ENCODE measurements at regions not wholly inside any gene's neighbourhood (a gene's known extent, or its start where the extent isn't known, plus 50 kb on each side); places are given as distances from the start of the nearest gene placed in this dataset.
"Not testable (repeated sequence)": the region's sequence is repeated elsewhere in the genome, so short reads cannot be mapped to it uniquely, and the experiment has no call there.

DNA sequence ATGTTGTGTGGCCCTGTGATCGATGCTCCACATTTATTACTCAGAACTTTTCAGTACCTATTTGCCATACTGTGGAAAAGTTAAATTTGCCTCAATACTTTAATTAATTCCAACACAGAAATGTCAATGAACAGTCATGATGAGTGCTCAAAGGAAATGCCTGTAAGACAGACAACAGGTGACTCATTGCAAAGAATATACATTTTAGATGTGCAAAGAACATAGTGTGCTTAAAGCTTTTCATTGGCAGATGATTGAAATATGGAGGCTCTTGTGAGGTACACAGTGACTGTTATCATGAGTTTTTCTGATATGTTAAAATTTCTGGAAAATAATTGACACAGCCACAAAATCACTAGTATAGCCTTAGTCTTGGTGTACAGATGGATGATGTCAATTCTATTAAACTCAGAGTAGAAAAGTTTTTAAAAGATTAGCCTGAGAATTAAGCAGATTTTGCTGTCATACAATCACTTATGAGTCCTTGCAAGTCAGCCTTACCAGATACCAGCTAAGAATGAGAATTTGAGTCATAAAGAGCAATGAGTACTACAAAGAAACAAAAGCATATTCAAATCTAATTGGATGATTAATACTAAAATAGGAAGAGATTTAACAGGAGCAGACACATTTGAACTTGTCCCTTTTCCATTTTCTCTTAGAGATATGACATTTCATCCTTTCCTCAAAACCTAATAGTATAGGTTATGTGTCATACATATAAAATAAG, 544.1 kb downstream of the KCNH5 start:
- no peak for DNase-seq (ENCODE audit: low read depth in 3 of 3)

- DNase-seq (ENCODE audit: low read depth in 3 of 3): no peak
Observed at GRCh38 chr14:62505045-62505444, 540.2 kb downstream of the KCNH5 start.

DNA sequence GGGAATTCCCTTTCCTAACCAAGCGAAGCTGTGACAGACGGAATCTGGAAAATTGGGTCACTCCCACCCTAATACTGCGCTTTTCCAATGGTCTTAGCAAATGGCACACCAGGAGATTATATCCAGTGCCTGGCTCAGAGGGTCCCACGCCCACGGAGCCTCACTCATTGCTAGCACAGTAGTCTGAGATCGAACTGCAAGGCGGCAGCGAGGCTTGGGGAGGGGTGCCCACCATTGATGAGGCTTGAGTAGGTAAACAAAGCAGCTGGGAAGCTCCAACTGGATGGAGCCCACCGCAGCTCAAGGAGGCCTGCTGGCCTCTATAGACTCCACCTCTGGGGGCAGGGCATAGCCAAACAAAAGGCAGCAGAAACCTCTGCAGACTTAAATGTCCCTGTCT, 523.9 kb downstream of the KCNH5 start:
- not testable (repeated sequence) for DNase-seq (ENCODE audit: low read depth in 3 of 3)

DNA sequence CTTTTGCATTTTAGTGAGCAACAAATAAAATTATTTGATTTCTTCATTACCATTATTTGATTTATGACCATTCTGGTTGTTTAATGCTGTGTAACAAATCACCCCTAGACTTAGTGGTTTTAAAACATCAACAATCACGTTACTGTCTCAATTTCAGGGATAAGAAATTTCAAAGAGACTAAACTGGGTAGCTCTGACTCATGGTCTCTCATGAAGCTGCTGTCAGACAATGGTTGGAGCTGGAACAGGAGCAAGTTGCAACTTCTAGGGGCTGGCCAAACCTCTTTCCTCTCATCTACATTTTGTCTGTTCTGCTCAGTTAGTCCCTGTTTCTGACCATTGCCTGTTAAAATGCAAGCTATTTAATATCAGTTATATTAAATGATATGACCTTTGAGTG, 517.0 kb downstream of the KCNH5 start:
- no peak for DNase-seq (ENCODE audit: low read depth in 3 of 3)

DNA sequence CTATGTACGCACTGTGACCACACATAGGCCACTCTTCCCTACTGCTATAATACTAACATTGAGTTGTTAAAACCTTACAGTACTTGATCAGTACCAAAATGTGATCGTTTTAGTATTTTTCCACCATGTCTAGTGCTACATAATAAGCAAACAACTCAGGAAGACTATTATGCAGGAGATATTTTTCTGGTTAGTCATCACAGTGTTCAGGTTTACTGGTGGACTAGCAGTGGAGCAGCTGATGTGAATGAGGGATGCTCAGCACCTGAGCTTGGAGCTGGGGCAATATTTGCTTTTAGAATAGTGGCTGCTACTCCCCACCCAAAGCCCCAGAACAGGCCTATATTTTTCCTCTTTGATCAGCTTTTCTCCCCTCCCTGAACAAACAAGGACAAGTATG, 513.1 kb downstream of the KCNH5 start:
- DNase-seq (ENCODE audit: low read depth in 3 of 3): no peak

- no peak for DNase-seq (ENCODE audit: low read depth in 3 of 3)
Observed at GRCh38 chr14:62546862-62547474, 498.3 kb downstream of the KCNH5 start.

GRCh38 chr14:62557416-62557815, 487.8 kb downstream of the KCNH5 start:
- no peak for DNase-seq (ENCODE audit: low read depth in 3 of 3)

DNA sequence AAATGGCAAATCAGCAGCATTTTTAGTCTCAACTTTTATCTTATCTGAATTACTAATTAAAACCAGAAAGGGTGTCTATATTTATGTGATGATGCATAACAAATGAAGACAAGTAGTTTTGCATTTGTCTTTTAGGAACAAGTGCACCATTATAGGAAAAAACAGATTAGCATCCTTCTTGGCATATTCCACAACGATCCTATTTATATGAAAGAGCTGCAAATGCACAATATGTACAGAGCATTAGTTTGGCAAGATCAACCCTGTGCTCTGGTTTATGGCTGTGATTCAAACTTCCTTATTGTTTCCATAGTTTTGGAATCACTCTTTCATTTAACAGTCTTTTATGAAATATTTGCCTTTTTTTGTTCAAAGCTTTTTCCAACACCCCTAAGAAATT, 486.8 kb downstream of the KCNH5 start:
- no peak for DNase-seq (ENCODE audit: low read depth in 3 of 3)

- no peak for DNase-seq (ENCODE audit: low read depth in 3 of 3)
Observed at GRCh38 chr14:62585247-62585646, 460.0 kb downstream of the KCNH5 start.

GRCh38 chr14:62592877-62593276, 452.4 kb downstream of the KCNH5 start:
- no peak for DNase-seq (ENCODE audit: low read depth in 3 of 3)

DNA sequence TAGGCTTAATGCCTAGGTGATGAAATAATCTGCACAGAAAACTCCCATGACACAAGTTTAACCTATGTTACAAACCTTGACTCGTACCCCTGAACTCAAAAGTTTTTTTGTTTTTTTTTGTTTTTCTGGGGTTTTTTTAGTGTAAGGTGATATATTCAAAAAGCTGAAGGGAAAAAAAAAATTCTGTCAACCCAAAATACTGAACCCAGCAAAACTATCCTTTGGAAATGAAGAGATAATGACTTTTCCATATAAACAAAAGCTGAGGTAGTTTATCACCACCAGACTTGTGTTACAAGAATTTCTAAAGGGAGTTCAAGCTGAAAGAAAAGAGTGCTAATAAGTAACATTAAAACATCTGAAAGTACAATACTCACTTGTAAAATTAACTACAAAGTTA, 448.1 kb downstream of the KCNH5 start:
- DNase-seq (ENCODE audit: low read depth in 3 of 3): no peak

- no peak for DNase-seq (ENCODE audit: low read depth in 3 of 3)
Observed at GRCh38 chr14:62599616-62600385, 445.5 kb downstream of the KCNH5 start.

GRCh38 chr14:62602712-62603111, 442.5 kb downstream of the KCNH5 start:
- DNase-seq (ENCODE audit: low read depth in 3 of 3): no peak

- no peak for DNase-seq (ENCODE audit: low read depth in 3 of 3)
Observed at GRCh38 chr14:62604524-62604923, 440.7 kb downstream of the KCNH5 start.

GRCh38 chr14:62614122-62614521, 431.1 kb downstream of the KCNH5 start:
- no peak for DNase-seq (ENCODE audit: low read depth in 3 of 3)

DNA sequence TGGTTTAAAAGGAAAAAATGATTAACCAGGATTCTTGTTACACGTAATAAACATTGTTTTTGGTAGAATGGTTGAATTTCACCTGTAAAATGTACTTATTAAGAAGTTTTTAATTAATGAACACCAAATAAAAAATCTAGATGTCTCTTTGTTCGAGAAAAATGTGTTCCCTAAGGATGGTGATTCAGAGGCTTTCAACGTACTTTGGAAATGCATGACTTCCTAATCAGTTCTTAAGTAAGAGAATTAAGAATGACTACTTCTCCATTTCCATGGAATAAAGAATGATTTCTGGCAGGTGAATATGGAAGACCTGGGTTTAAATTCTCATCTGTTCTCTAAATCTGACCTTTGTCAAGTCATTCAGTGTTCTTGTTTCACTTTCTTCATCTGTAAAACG, 428.6 kb downstream of the KCNH5 start:
- no peak for DNase-seq (ENCODE audit: low read depth in 3 of 3)

DNA sequence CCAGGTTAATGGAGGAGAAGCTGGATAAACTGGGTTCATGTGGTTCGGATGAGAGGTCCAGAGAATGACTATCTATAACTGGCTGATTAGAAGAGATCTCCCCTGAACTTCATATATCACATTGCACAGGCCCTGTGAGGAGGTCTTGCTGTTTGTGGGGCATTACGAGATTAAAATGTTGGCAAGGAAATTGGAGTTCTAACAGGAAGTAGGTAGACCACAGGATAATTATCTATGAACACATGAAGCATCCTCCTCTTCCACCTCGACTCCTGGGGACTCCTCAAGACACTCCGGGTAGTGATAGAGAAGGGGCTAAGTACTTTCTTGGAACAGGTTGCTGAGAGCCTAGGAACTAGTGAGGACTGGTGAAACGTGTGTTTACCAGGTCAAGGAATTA, 418.8 kb downstream of the KCNH5 start:
- no peak for DNase-seq (ENCODE audit: low read depth in 3 of 3)

DNA sequence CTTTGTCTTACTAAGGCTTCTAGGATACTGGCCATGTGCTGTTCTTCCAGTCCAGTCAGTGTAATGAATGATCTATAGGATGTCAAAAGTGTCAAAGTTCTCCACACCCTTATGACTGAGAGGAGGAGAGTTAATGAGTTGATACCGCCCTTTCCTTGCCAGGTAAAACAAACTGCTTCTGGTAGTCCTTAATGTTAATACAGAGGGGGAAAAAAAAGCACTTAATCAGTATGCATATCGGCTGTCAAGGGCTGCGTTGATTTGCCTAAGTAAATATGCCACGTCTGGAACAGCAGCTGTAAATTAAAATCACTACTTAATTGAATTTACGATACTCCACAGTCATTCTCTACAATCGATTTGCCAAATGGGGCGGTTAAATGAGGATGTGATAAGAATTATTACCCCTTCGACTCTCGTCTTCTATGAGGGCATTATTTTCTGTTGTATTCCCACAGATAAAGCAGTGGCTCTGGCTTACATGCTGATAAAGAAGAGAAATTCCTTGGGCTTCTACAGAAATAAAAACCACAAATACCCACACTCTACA, 416.0 kb downstream of the KCNH5 start:
- no peak for DNase-seq (ENCODE audit: low read depth in 3 of 3)

GRCh38 chr14:62631176-62631575, 414.1 kb downstream of the KCNH5 start:
- DNase-seq (ENCODE audit: low read depth in 3 of 3): no peak

- DNase-seq (ENCODE audit: low read depth in 3 of 3): no peak
Observed at GRCh38 chr14:62632771-62633170, 412.5 kb downstream of the KCNH5 start.

- DNase-seq (ENCODE audit: low read depth in 3 of 3): no peak
Observed at GRCh38 chr14:62645649-62646048, 399.6 kb downstream of the KCNH5 start.
